ENCODE measurements at regions not wholly inside any gene's neighbourhood (a gene's known extent, or its start where the extent isn't known, plus 50 kb on each side); places are given as distances from the start of the nearest gene placed in this dataset.
"Not testable (repeated sequence)": the region's sequence is repeated elsewhere in the genome, so short reads cannot be mapped to it uniquely, and the experiment has no call there.

DNA sequence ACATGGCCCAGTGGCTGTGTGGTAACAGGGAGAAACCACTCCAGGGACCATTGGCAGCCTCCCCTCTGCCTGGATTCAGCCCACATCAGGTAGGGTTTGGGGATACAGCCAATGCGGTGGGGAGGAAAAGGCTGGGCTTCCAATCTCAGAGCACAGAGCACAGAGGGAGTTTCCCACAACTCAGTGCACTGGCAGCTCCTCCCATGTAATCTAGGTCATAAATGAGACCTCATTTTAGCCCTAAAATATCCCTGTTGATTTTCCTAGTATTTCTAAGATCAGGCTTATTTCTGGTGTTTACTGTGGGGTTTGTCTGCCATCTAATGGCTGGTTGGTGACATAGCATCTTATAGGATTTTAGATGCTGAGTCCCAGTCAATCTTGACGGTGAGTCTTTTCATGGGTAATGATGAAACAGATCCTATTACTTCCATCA lies 462.8 kb downstream of the RPIA start:
- not testable (repeated sequence) for DNase-seq

DNA sequence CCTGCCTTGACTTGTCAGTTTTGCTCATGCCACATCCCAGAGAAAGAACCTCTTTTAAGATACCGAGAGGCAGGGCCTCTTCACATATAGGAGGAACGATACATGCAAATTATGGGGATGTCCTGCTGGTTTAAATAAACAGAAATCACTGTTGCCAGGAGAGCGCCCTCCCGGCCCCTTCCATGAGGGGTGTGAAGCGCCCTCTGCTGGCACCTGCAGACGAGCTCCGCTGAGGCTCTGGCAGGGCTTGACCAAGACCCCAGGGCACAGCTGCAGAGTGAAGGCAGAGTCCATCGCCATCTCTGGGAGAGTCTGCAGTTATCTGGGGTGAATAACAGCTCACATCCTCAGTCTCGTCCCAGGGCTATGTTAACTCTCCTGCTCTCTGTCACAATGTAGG lies 468.8 kb downstream of the RPIA start:
- DNase-seq = not testable (repeated sequence)

DNA sequence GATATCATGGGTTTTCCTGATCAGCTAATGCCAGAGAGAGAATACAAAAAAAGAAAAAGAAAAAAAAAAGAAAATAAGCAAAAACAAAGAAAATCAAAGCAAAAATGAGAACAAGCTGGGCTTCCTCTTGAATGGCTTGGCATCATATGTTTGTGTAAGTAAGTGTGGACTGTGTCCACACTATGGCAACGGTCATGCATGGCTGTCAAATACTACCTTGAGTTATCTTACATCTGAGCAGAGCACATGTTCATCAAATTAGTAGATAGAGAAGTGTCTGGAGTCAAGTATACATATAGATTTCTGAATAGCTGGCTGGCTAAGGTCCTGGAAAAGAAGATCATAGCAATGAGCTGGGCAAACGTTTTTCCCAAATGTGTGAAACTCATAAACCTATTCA lies 470.2 kb downstream of the RPIA start:
- not testable (repeated sequence) for DNase-seq

DNA sequence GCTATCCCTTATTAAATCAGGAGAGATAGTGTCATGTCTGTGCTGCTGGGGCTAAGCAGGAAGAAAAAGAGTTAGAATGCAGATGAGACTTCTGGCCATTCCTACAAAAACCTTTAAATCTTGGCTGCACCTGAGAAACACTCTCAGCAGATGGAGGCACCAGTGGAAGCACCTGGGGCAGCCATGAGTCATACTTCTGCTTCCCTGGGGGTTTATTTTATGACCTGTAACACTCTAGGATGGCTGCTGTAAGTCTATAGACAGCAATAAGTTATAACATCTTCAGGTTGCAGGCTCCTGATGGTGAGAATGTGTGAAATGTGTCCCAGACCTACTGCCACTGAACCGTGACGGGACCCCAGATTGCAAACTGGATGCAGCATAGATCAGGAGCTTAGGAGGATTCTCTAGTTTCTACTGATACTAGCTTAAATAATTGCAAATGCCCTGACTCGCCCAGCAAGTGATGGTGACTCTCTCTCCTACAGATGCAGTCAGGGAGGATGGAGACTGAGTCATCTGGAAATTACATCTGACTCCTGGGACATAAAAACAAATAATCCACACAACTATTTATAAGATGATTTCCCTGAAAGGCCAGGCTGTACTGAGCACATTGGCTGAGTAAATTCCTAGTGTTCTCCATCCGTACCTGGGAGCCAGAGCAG lies 479.2 kb downstream of the RPIA start:
- DNase-seq = not testable (repeated sequence)

DNA sequence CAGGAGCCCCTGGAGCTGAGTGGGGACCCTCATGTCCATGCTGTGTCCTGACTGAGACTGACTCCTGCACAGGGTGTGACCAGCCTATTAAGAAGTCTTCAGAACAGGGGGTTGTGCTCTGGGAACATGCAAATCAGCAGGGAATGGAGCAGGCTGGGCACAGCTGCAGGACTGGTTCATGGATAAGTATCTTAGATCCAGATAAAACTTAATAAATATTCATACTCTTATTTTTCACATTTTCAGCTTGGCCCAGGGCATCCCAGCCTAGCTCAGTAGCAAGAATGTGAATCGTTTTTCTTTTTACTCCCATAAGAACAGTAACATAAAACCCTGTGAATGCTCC lies 479.7 kb downstream of the RPIA start:
- DNase-seq = not testable (repeated sequence)

DNA sequence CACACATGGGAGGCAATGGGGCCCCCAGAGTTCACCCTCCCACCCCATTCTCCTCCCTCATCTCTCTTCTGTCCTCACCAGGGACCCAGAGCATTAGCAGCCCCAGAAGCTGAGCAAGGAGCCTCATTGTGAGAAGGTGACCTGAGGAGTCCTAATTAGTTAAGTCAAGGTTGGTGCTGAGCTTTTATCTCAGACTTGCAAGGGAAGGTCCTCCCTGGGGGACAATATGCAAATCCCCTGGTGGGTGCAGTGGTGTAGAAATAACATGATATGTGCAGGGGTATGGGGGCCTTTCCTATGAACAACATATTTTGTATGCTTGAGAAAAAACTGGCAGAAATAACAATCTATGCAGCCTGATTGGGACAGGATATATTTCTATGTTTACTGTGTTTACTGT lies 485.5 kb downstream of the RPIA start:
- not testable (repeated sequence) for DNase-seq

DNA sequence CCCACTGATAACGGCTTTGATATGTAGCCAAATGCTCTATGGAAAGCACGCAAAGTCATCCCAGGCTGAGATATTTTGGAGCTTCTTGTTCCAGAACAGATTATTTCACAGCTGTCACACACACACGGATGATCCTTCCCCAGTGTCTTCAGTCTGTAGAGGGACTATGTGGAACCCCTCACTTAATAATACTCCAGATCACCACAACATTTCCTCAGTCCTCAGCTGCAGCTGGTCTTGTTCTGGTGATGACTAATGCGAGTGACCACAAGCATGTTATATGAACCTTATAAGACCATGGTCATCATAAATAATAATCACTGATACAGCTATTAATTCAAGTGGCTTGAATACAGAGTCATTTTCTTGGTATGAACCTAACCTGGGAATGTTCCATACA lies 490.7 kb downstream of the RPIA start:
- not testable (repeated sequence) for DNase-seq

DNA sequence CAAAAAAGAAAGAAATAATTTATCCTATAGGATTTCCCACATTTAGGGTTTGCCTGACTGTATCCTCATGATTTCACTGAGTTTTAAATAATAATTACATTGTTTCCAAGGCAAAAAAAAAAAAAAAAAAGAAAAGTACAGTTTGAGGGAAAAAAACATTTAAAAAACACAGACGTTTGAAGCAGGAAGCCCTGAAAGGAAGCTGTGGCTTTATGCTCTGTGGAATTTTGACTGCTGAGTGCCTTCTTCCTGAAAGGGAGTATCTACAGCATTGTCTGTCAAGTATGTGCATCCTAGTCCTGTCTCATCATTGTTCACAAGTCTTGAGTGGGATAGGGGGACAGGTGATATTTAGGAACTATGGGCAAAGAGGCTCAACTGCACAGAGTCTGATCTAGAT lies 493.3 kb downstream of the RPIA start:
- DNase-seq = not testable (repeated sequence)

DNA sequence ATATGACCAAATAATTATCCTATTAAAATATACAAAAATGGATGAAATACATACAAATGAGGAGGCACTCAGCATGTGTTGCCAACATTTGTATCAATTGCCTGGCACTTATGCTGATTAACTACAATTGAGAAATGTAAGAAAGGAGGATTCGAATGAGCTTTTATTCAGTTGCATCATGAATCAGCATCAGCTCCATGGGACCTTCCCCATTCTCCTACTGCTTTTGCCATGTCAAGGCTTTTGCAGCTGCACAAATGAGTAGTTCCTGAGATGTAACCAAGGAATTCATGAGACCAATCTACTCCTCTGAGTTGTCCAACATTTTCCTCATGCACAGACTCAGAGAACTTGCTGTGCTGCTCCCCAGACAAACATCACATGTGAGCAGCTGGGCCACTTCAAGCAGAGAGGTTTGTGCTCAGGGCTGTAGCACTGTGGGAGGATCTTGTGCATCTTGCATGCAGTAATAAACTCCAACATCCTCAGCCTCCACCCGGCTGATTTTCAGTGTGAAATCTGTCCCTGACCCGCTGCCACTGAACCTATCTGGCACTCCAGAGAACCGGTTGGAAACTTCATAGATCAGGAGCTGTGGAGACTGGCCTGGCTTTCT lies 504.3 kb downstream of the RPIA start:
- DNase-seq = not testable (repeated sequence)

DNA sequence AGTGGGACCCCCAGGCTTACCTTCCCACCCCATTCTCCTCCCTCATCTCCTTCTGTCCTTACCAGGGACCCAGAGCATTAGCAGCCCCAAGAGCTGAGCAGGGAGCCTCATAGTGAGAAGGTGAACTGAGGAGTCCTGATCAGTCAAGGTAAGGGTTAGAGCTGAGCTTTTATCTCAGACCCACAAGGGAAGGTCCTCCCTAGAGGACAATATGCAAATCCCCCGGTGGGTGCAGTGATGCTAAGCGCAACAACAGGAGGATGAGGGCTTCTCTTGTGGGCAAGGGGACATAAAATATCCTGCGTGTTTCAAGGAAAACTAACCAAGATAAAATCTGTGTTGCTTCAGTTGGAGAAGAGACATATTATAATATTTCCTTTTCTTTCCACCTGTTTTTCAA lies 505.2 kb downstream of the RPIA start:
- not testable (repeated sequence) for DNase-seq

DNA sequence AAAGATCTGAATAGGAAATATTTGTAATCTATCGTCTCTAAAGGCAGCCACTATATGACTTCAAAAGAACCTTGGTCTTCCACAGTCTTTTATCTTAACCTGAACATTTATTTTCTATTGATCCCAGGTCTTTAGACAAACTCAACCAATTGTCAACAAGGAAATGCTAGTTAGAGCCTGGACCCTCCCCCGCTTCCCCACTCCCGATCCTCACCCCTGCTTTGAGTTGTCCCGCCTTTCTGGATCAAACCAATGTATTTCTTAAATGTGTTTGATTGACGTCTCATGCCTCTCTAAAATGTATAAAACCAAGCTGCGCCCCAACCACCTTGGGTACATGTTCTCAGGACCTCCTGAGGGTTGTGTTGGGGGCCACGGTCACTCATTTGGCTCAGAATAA lies 506.6 kb downstream of the RPIA start:
- DNase-seq = not testable (repeated sequence)

DNA sequence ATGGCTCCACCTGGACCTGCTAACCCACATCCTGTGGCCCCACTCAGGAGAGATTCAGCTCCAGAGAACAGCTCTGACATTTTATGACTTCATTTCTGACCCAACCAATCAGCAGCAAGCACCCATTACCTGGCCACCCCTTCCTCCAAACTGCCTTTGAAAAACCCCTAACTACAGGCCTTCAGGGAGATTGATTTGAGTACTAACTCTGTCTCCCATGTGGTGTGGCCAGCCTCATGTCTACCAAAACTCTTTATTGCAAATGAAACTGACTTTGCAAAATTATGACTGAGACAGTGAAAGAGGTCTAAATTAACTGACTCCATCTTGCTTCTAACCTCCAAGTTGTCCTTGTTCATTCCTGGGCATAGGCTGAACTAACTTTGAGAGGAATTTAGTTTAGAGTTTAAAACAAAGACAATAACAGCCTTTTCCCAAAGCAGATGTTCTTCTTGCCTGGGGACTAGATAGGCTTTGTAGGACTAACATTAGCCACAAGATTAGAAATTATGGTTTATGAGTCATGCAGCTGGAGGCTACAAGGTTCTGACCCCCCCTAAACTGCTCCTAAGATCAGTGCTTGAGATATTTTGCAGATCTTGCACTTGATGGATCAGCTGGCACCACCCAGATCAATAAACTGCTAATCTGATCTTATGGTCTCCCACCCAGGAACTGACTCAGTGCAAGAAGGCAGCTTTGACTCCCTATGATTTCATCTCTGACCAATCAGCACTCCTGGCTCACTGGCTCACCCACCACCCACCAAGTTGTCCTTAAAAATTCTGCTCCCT lies 508.2 kb downstream of the RPIA start:
- DNase-seq = not testable (repeated sequence)

DNA sequence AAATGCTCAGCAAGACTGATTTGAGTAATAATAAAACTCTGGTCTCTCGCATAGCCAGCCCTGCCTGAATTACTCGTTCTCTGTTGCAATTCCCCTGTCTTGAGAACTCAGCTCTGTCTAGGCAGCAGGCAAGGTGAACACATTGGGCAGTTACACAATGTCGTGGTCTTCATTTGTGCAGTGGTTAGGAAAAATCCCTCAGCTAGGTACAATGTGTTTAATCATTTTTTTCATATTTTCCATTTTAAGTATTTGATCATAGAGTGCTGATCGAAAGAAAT lies 508.7 kb downstream of the RPIA start:
- DNase-seq = not testable (repeated sequence)

DNA sequence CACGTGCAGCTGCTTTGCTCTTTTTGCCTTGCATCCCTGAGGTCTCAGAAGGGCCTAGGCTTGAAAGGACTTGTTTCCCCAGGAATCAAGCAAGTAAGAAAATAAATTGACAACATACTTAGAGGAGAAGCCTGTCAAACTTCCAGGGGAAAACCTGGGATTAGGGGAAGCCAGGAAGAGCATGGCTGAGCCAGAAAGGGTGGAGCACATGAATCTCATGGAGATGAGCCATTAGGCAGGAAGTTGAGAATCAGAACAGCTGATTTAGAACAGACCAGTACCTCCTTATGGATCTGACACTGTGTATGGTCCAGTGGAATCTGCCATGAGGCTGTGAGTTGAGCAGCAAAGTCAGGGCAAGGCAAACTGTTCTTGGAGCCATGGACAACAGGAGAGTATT lies 511.0 kb downstream of the RPIA start:
- DNase-seq = not testable (repeated sequence)

DNA sequence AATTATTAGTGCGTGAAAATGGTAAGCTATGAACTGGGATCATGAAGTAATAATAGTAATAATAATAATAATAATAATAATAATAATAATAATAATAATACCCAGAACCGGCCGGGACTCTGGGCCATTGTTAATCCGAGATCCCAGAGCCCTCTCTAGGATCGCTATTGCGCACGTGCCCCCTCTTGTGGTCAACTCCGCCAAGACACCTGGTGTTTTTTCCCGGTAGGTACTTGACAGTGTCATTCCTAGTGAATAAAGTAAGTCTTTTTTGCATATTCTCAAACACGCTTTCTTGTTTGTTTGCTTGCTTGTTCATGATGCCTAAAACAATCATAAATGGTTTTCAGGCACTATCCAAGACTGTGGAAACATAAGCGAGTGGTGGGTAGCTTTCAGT lies 513.7 kb downstream of the RPIA start:
- not testable (repeated sequence) for DNase-seq

DNA sequence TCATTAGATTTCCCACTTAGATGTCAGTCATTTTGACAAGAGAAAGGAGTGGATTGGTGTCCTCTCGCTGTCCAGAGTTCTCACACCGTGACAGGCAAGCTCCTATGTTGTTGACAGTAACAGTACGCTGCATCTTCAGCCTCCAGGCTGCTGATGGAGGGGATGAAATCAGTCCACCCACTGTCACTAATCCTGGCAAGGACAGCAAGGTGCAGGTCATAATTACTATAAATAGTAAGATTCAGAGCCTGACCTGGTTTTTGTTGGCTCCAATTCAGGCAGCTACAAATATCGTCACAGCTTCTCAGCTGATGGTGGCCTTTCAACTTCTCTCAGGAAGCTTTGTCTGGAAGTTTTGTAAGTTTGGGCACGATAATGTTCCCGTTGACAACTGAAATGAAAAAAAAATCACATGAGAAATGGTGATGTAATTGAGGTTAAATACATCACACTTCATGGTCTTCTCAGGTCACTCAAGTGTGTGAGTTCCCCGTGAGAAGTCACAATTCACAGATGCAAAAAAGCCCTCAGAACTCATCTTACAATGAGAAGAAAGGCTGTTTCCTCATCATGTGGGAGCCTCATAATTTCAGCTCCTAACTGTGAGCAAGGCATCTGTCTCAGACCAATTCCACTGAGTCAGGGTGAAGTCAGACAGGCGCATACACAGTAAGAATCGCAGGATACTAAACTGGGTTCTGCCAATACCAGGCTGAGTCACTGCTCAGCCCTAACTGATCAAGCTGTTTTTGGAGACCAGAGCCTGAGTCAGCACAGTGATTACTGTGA lies 516.9 kb downstream of the RPIA start:
- DNase-seq = not testable (repeated sequence)

DNA sequence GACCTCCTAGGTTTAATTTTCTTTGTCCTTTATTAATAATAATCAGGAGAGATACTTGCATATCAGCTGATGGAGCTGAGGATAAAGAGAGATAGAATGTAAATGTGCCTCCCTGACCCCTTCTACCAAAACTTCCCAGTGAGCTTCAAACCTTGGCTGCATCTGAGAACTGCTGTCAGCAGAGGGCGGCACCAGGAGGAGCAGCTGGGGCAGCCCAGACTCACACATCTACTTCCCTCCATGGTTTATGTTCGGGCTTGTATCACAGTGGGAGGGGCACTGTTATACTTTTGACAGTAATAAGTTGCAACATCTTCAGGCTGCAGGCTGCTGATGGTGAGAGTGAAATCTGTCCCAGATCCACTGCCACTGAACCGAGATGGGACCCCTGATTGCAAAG lies 521.7 kb downstream of the RPIA start:
- not testable (repeated sequence) for DNase-seq

DNA sequence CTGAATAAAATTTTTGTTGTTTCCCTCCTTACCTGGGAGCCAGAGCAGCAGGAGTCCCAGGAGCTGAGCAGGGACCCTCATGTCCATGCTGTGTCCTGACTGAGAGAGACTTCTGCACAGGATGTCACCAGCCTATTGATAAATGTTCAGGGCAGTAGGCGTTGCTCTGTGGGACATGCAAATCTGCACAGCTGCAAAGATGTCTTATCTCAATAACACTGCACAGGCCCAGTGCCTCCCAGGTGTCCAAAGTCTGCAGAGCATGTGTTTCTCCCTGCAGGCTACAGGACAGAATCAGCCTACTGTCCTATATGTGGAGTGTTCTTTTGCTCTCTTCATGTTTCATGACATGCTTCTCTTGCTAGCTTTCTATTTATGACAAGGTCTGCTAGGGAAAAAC lies 522.3 kb downstream of the RPIA start:
- DNase-seq = not testable (repeated sequence)

DNA sequence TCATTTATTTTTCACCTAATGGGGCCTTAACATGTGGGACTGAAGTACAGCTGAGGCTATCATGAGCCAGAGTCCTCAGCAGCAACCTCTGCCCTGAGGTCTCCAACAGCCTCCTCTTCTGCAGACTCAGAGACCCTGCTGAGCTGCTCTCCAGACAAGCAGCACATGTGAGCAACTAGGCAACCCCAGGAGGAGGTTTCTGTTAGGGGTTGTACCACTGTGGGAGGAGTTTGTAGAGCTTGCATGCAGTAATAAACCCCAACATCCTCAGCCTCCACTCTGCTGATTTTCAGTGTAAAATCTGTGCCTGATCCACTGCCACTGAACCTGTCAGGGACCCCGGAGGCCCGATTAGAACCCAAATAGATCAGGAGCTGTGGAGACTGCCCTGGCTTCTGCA lies 530.0 kb downstream of the RPIA start:
- not testable (repeated sequence) for DNase-seq

DNA sequence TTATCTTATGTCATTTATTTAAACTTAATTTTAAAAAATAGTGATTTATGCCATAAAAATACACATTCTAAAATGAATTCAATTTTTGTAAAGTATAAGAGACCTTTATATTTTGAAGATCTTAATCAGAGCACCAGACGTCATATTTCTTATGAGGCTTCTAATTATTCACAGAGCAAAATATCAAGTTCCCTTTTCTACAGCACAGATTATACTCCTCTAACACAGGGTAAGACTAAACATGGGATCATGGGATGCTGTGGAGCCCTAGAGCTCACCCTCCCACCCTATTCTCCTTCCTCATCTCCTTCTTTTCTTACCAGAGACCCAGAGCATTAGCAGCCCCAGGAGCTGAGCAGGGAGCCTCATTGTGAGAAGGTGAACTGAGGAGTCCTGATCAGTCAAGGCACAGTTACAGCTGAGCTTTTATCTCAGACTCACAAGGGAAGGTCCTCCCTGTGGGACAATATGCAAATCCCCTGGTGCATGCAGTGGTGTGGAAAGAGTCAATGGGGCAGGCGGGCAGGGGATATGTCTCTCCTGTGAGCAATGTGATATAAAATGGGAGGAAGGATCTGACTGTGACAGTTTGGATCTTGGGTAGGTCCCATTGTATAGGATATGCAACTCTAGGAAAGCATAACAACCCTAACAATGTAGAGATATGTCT lies 530.7 kb downstream of the RPIA start:
- DNase-seq = not testable (repeated sequence)

DNA sequence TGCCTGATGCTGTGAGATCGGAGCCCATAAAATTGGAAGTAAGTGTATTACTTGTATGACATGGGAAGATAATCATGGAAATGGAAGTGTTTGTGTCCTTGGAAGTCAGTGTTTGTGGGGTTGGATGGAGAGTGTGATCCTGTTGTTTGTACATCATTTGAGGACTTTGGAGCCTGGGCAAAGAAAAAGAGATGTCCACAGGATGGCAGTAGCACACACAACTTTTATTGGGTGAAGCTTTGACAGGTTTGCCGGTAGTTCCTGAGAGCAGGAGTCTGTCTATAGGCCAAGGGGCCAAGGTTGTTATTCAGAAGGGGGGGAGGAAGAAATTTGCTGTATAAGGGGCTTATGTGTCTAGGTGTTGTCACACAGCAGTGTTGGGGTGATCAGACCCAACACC lies 533.3 kb downstream of the RPIA start:
- DNase-seq = not testable (repeated sequence)

DNA sequence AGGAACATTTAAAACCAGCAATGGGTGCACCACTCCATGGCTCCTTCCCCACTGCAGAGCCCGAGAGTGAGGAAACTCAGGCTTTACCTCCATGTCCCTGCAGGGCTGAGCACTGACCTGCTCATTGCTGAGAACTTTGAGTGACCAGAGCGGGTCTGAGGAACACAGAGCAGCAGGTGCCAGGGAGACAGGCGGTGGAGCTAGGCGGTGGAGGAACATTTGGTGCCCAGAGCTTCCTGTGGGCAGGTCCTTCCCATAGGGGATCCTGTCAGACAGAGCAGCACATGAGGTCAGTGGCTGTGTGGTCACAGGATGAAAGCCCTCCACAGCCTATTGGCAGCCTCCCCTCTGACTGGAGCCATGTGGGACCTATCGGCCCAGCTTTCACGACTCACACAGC lies 538.5 kb downstream of the RPIA start:
- not testable (repeated sequence) for DNase-seq

DNA sequence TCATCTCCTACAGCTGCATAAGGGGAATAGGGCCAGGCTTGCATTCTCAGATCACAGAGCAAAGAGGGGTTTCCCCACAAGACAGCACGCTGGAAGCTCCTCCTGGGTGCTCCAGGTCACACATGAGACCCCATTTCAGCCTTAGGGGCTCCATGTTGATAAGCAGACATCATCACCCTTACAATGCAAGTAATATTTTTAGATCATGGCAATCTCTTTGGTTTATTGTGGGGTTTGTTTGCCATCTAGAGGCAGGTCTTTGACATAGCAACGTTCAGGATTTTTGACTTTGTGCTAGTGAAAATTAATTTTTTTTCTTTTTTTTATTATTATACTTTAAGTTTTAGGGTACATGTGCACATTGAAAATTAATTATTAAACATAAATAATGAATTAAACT lies 539.8 kb downstream of the RPIA start:
- DNase-seq = not testable (repeated sequence)
